CD4-positive, alpha-beta T cell treated with Interferon alpha-2 for 1 hour (primary cell): ENCODE measurements at regions not wholly inside any gene's neighbourhood (a gene's known extent, or its start where the extent isn't known, plus 50 kb on each side); places are given as distances from the start of the nearest gene placed in this dataset.
"Not testable (repeated sequence)": the region's sequence is repeated elsewhere in the genome, so short reads cannot be mapped to it uniquely, and the experiment has no call there.

Experiments used
- DNase-seq, 2 donors: peaks; one replicate each; pipeline ENCODE4 v3.0.0-alpha.2; 2020 to 2022

- no peak for DNase-seq
These were observed 222.4 kb downstream of the GPAT3 start for GRCh38 chr4:83758285-83758684.

- no peak for DNase-seq
These were observed 221.3 kb downstream of the GPAT3 start for GRCh38 chr4:83757121-83757621.

GRCh38 chr4:83753260-83753659, 217.4 kb downstream of the GPAT3 start:
- DNase-seq, result no peak

DNA sequence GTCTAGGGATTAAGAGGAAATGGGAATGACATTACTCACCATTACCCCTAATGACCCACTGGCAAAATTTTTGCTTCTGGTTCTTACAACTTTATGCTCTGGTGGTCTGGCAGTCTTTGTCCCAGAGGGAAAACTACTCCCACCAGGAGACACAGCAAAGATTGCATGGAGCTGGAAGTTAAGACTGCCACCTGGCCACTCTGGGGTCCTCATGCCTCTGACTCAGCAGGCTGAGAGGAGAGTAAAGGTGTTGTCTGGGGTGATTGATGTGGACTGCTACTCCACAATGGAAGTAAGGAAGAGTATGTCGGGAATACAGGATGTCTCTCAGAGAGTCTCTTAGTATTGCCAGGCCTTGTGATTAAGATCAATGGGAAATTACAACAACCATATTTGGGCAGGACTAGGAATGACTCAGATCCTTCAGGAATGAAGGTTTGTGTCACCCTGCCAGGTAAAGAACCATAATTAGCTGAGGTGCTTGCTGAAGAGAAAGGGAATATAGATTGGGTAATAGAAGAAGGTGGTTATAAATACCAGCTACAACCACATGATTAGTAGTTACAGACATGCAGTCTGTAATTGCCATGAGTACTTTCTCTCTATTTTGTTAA, 215.5 kb downstream of the GPAT3 start:
- no peak for DNase-seq

- no peak for DNase-seq
These were observed 212.8 kb downstream of the GPAT3 start for GRCh38 chr4:83748711-83749110.

DNA sequence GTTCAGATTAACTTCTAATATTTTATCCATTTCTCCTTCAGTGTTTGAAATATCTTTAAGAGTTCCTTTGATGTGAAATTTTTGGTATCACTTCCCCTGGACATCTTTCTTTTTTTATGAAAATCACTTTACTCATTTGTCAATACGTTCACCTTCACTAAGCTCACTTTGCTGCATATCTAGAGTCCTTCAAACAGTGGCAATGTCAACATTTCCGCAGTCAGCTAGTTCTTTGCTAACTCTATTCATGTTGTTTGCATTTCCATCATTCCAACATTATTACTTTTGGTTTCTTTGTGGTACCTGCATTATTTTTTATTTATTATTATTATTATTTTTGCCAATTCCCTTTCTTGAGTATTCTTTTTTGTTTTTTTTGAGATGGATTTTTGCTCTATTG, 203.0 kb downstream of the GPAT3 start:
- DNase-seq, result no peak

DNA sequence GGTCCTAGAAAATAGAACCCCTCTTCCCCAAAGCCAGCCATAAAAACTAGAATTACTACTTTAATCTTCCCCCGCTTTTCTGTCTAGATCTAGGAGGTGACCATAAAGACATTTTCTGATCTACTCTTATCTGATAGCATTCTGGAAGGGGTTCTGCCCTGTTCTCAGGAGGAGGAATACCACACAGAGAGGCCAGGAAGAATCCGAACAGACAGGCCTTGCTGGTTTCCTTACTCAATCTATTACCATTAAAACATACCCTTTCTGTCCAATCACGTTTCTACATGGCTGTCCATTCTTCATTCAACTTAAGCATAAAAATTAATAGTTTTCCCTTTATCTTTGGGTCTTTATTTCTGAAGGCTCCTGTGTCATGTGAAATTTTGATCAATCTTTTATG, 198.7 kb downstream of the GPAT3 start:
- no peak for DNase-seq

GRCh38 chr4:83732114-83732635, 196.3 kb downstream of the GPAT3 start:
- no peak for DNase-seq

DNA sequence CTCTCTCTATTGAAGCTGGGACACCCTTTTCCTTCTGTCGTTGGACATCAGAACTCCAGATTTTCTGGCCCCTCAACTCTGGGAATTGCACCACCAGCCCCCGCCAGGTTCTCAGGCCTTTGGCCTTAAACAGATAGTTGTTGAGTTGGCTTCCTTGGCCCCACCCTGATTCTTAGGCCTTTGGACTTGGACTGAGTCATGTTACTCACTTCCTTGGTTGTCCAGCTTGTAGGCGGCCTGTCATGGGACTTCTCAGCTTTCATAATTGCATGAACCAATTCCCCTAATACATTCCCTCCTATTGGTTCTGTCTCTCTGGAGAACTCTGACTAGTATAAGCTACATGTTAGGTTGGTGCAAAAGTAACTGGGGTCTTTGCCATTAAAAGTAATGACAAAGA, 195.7 kb downstream of the GPAT3 start:
- DNase-seq, result no peak

DNA sequence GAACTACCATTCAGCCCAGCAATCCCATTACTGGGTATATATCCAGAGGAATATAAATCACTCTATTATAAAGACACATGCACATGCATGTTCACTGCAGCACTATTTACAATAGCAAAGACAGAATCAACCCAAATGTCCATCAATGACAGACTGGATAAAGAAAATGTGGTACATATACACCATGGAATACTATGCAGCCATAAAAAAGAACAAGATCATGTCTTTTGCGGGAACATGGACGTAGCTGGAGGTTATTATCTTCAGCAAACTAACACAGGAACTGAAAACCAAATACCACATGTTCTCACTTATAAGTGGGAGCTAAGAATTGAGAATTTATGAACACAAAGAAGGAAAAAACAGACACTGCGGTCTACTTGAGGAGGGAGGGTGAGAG, 195.1 kb downstream of the GPAT3 start:
- DNase-seq, result not testable (repeated sequence)

DNA sequence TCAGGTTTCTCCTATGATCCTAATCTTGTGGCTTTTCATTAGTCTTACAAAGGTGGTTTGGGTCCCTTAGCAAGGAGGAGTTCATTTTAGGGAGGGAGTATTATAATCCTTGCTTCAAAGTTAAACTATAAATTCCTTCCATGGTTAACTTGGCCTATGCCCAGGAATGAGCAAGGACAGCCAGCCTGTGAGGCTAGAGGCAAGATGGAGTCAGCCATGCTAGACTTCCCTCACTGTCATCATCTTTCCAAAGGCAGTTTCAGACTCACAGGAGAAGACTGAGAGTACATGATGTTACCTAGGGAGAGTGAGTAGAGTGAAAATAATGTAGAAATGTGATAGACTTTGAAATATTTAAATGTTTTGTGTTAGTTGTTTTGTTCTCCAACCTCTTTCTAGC, 192.3 kb downstream of the GPAT3 start:
- no peak for DNase-seq

- no peak for DNase-seq
These were observed 189.6 kb downstream of the GPAT3 start for GRCh38 chr4:83725336-83726085.

DNA sequence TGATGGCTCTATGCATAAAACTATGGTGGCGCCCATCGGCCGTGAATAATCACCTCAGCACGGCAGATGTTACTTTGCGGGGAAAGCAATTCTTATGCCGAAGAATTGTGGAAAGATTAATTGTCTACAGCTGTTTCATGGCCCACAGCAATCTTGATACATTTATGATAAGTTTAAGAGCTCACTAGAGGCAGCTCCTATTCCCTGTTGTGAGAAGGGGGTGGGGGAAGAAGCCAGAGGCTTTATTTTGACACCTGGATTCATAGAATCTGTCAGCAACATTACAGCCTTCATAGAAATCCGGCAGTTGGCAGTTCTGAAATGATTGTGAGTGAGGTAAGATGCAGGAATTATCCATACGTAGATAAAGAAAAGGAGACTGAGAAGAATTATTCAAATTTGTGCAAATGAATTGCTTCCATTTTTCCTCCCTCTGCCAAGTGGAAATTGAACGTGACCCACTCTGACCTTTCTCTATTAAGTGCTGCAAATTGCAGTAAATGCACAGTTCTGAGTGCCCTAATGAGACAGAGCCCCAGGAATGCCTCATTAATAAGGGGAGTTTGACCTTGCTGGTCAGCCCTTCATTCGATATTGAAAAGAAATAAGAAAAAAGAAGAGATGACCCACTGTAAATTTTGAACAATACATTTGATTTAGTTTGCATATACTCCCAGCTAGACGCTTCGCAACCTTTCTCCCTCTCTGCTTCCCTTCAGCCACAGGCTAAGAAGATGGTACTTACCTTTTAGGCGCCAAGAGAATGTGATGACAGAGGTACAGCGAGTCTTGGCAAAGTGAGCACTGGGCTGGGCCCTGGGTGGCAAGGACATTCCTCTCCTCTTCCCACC, 188.8 kb downstream of the GPAT3 start:
- no peak for DNase-seq

DNA sequence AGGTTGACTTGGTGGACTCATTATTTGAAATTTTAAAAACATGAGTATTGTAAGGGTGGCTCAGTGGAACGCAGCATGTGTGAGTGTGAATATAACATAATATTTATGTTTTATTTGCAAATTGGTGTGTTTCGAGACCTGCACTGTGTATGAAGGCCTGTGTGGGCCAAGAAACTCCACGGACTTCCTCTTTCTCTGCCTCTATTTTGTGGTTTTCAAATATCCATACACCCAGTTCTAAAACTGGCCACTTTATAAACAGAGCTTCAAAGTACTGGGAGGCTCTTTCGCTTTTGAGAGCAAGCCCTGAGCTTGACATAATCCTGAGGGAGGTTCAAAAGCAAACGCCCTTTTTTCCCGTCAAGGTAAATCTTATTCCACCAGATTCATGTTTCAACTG, 187.7 kb downstream of the GPAT3 start:
- no peak for DNase-seq

- no peak for DNase-seq
These were observed 186.9 kb downstream of the GPAT3 start for GRCh38 chr4:83722730-83723269.

DNA sequence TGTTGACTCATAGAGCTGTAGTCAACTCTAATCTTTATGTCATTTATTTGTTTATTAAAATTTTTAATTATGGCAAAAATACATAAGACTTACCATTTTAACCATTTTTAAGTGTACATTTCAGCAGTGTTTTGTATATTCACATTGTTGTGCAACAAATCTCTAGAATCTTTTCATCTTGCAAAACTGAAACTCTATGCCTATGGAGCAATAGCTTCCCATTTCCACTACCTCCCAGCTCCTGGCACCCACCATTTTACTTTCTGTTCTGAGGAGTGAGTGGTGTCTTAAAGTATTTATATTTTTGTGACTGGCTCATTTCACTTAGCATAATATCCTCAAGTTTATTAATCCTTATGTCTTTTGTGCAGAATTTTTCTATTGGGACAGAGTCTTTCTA, 181.0 kb downstream of the GPAT3 start:
- no peak for DNase-seq

- no peak for DNase-seq
These were observed 177.0 kb downstream of the GPAT3 start for GRCh38 chr4:83712890-83713289.

DNA sequence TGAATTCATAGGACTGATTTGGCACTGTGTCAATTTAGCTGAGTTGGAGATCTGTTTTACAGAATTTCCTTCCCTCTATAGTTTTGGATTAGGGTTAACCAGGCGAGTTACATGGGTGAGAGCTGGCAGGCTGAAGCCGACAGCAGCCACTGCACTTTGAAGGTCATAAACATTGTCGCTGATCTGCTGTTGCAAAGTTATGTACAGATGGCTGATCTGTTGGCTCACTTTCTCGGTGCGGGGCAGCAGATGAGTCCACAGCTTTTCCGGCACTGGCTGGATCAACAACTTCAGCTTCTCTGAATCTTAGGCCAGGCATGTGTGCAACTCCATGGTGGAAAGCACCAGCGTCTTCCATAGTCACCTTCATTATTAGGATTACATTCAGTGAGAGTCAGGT, 173.7 kb downstream of the GPAT3 start:
- no peak for DNase-seq

DNA sequence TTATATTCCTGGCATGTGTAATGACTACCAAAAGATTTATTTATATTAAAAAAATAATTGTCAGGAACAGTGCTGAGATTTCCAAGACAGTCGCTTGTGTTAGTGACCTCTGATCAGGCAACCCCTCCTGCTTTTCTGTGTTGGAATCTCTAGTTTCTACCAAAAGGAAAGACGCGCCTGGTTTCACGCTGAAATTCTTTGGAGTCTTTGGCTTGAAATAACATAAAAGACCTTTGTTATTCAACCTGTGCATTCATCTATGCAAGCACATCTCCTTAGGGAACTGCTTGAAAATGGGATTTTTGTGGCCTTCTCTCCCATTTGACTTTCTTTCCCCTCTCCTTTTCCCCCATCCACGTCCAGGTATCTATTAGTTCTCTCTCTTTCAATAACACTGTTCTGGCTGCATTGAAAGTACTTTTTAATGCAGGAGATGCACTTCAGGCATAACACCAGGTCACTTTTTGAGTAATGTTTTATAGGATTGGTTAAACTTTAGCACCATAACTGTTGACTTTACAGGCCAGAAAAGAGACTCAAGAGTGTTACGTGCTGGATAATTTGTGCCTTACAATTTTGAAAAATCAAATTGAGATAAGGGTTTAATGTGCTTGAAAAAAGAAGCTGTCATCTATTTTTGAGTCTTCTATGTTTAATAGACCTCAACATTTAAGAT, 172.7 kb downstream of the GPAT3 start:
- DNase-seq, result no peak

GRCh38 chr4:83704786-83705185, 168.9 kb downstream of the GPAT3 start:
- DNase-seq, result no peak

DNA sequence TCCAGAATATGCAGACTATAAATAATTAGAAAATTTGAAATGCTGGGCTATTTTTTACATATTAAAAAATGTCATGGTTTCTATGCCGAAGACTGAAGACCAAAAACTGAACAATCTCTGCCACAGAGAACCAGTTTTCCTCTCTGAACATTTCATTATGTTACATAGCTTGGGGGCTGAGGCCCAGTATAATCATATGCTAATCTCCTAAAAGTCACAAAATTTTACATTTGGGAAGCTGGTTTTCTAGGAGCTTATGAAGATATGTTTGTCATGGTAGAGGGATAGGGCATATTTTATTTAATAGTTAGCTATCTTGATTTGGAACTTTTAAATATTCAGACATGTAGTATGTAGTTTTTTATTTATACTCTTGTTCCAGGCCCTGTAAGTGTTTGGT, 167.8 kb downstream of the GPAT3 start:
- DNase-seq, result no peak

GRCh38 chr4:83701041-83701440, 165.1 kb downstream of the GPAT3 start:
- no peak for DNase-seq

GRCh38 chr4:83699358-83699757, 163.4 kb downstream of the GPAT3 start:
- no peak for DNase-seq
